GM12878 (cell line): ENCODE measurements at regions not wholly inside any gene's neighbourhood (a gene's known extent, or its start where the extent isn't known, plus 50 kb on each side); places are given as distances from the start of the nearest gene placed in this dataset.

ENCODE experiments used
- CEBPB ChIP-seq, 2 experiments: fragments of 150-350 bp in 1 of 2; IDR thresholded peaks; 2 replicates each; pipeline ENCODE4 v1.6.1; 2012 to 2014; ENCODE audit warnings: low read depth in 2 of 2, low read length in 2 of 2, borderline replicate concordance in 1 of 2, inconsistent platforms in 1 of 2
- KLF5 ChIP-seq: fragments of 450-650 bp; IDR thresholded peaks from 2 replicates; pipeline ENCODE4 v1.6.1; 2014; ENCODE audit warnings: mild to moderate bottlenecking; ENCODE audit not compliant: partially characterized antibody
- PAX5 ChIP-seq: IDR thresholded peaks from 2 replicates; pipeline ENCODE4 v1.6.1; 2011; ENCODE audit warnings: low read depth, low read length, borderline replicate concordance
- POLR2A ChIP-seq: IDR thresholded peaks from 2 replicates; pipeline ENCODE4 v1.6.1; 2011; ENCODE audit warnings: low read depth, mild to moderate bottlenecking, low read length
- POLR2AphosphoS5 ChIP-seq: IDR thresholded peaks from 2 replicates; pipeline ENCODE4 v1.6.1; 2011; ENCODE audit warnings: mild to moderate bottlenecking, low read length, inconsistent platforms
- RAD21 ChIP-seq: IDR thresholded peaks from 2 replicates; pipeline ENCODE4 v1.6.1; 2011; ENCODE audit warnings: mild to moderate bottlenecking, low read depth, low read length, moderate library complexity; ENCODE audit not compliant: insufficient read depth
- SPI1 ChIP-seq: IDR thresholded peaks from 2 replicates; pipeline ENCODE4 v1.6.1; 2011; ENCODE audit warnings: low read depth, mild to moderate bottlenecking, low read length, moderate library complexity, borderline replicate concordance; ENCODE audit not compliant: insufficient read depth
- SREBF1 ChIP-seq: IDR thresholded peaks from 2 replicates; pipeline ENCODE4 v1.6.1; 2012; ENCODE audit warnings: mild to moderate bottlenecking, low read length
- YY1 ChIP-seq: IDR thresholded peaks from 2 replicates; pipeline ENCODE4 v1.6.1; 2011; ENCODE audit warnings: low read depth, mild to moderate bottlenecking, low read length
- TF ChIP-seq, protein P1 (sequence below), 3 experiments: IDR thresholded peaks in 2 of 3; conservative IDR thresholded peaks in 1 of 3; 2 replicates each; pipeline ENCODE4 v1.5.1; 2011; ENCODE audit warnings: low read depth in 3 of 3, low read length in 3 of 3, mild to moderate bottlenecking in 3 of 3, control low read depth in 2 of 3, moderate library complexity in 2 of 3, inconsistent platforms in 1 of 3, mixed read lengths in 1 of 3; ENCODE audit not compliant: control insufficient read depth in 2 of 3, insufficient read depth in 1 of 3; ENCODE audit errors: extremely low read depth in 1 of 3

DNA sequence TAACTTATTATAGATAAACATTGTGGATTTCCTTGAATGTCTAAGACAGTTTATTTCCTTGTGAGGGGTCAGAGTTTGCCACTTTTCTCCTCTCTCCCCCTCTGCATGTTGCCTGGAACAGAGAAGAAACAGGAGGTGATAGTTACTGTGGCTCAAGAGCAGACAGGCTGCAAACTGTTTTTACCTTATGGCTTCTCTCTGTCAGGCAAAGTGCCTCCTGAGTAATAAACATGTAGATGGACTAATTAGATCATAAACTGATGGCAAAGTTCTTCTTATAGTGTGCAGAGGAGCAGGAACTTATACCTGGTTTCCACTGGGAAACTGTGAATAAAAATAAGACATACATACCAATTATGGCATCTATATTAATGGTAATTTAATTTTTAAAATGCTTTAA, 133.1 kb upstream of the CDH12 start:
- TF ChIP-seq KLF5 (no peak), POLR2AphosphoS5 (no peak), YY1 (no peak), SREBF1 (no peak), RAD21 (no peak), PAX5 (no peak), SPI1 (no peak), CEBPB (IDR thresholded peaks at IDR 0.05; ENCODE audit: borderline replicate concordance in 1 of 2, low read depth in 2 of 2, low read length in 2 of 2) (no peak), POLR2A (no peak)
- TF ChIP-seq, protein P1, sequence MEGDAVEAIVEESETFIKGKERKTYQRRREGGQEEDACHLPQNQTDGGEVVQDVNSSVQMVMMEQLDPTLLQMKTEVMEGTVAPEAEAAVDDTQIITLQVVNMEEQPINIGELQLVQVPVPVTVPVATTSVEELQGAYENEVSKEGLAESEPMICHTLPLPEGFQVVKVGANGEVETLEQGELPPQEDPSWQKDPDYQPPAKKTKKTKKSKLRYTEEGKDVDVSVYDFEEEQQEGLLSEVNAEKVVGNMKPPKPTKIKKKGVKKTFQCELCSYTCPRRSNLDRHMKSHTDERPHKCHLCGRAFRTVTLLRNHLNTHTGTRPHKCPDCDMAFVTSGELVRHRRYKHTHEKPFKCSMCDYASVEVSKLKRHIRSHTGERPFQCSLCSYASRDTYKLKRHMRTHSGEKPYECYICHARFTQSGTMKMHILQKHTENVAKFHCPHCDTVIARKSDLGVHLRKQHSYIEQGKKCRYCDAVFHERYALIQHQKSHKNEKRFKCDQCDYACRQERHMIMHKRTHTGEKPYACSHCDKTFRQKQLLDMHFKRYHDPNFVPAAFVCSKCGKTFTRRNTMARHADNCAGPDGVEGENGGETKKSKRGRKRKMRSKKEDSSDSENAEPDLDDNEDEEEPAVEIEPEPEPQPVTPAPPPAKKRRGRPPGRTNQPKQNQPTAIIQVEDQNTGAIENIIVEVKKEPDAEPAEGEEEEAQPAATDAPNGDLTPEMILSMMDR (IDR thresholded peaks at IDR 0.05 in 2 of 3, conservative IDR thresholded peaks at IDR 0.05 in 1 of 3; ENCODE audit: control insufficient read depth in 2 of 3, extremely low read depth in 1 of 3, insufficient read depth in 1 of 3, low read depth in 3 of 3, low read length in 3 of 3), result no peak
